GM23248 (cell line): ENCODE measurements at regions not wholly inside any gene's neighbourhood (a gene's known extent, or its start where the extent isn't known, plus 50 kb on each side); places are given as distances from the start of the nearest gene placed in this dataset.

Experiments used
- DNase-seq: peaks from one replicate; pipeline ENCODE4 v3.0.0-alpha.2; 2015
- H2AFZ ChIP-seq: fragments of 200-600 bp; sonication (generic); 2 replicates; pipeline ENCODE4 v1.6.1; 2016; ENCODE audit warnings: antibody characterized with exemption
- H3F3A ChIP-seq: fragments of 200-600 bp; sonication (generic); 2 replicates; pipeline ENCODE4 v1.6.1; 2016; ENCODE audit warnings: mild to moderate bottlenecking, antibody characterized with exemption, mixed run types; ENCODE audit not compliant: insufficient read depth
- H3K27ac ChIP-seq: fragments of 200-600 bp; sonication (generic); 2 replicates; pipeline ENCODE4 v1.5.1; 2016; ENCODE audit warnings: mild to moderate bottlenecking
- H3K27me3 ChIP-seq: fragments of 200-600 bp; sonication (generic); replicated peaks from 2 replicates; pipeline ENCODE4 v1.6.1; 2016; ENCODE audit warnings: mild to moderate bottlenecking; ENCODE audit not compliant: insufficient read depth
- H3K36me3 ChIP-seq: fragments of 200-600 bp; sonication (generic); 2 replicates; pipeline ENCODE4 v1.6.1; 2016; ENCODE audit warnings: low read depth, mild to moderate bottlenecking
- H3K4me1 ChIP-seq: fragments of 200-600 bp; sonication (generic); 2 replicates; pipeline ENCODE4 v1.6.1; 2016; ENCODE audit warnings: mild to moderate bottlenecking; ENCODE audit not compliant: insufficient read depth
- H3K4me2 ChIP-seq: fragments of 200-600 bp; sonication (generic); one replicate; pipeline ENCODE4 v1.6.1; 2016; ENCODE audit warnings: mild to moderate bottlenecking; ENCODE audit not compliant: unreplicated experiment
- H3K4me3 ChIP-seq: fragments of 200-600 bp; sonication (generic); 2 replicates; pipeline ENCODE4 v1.5.1; 2016; ENCODE audit warnings: mild to moderate bottlenecking
- H3K79me2 ChIP-seq: fragments of 200-600 bp; sonication (generic); 2 replicates; pipeline ENCODE4 v1.6.1; 2016; ENCODE audit warnings: mild to moderate bottlenecking; ENCODE audit not compliant: insufficient read depth
- H3K9ac ChIP-seq: fragments of 200-600 bp; sonication (generic); 2 replicates; pipeline ENCODE4 v1.6.1; 2016; ENCODE audit warnings: mild to moderate bottlenecking
- H3K9me2 ChIP-seq: fragments of 200-600 bp; sonication (generic); 2 replicates; pipeline ENCODE4 v1.6.1; 2016; ENCODE audit warnings: mixed run types, mild to moderate bottlenecking, moderate library complexity; ENCODE audit not compliant: insufficient read depth
- H3K9me3 ChIP-seq: fragments of 200-600 bp; sonication (generic); one replicate; pipeline ENCODE4 v1.6.1; 2017; ENCODE audit warnings: low read depth
- H4K20me1 ChIP-seq: fragments of 200-600 bp; sonication (generic); 2 replicates; pipeline ENCODE4 v1.6.0; 2016; ENCODE audit not compliant: insufficient read depth
- EZH2 ChIP-seq: fragments of 200-600 bp; sonication (generic); IDR thresholded peaks from 2 replicates; pipeline ENCODE4 v1.6.1; 2018; ENCODE audit warnings: antibody characterized with exemption, mild to moderate bottlenecking; ENCODE audit not compliant: insufficient read depth, poor library complexity, severe bottlenecking
- EZH2phosphoT487 ChIP-seq: fragments of 200-600 bp; sonication (generic); IDR thresholded peaks from 2 replicates; pipeline ENCODE4 v1.6.1; 2018; ENCODE audit warnings: antibody characterized with exemption, moderate library complexity, mild to moderate bottlenecking, low read depth; ENCODE audit not compliant: insufficient read depth
- WGBS, 2 experiments: methylation state at CpG; one replicate each; pipeline ENCODE4 v1.1.6; 2015 to 2017; ENCODE audit warnings: low lambda C conversion rate in 2 of 2, low coverage in 1 of 2; ENCODE audit errors: missing lambda C conversion rate in 2 of 2; 5-methylcytosine and 5-hydroxymethylcytosine counted together
- in situ Hi-C: fragments of 300-500 bp; cut with MboI; formaldehyde crosslinking; loops from 2 replicates; pipeline ENCODE4 v1.15.0; 2020

- H3K4me1 ChIP-seq = no peaks in the 10 kb centered on the region
- WGBS, 2 experiments = 18 to 20% methylated on average over 2 of the region's 2 CpGs
- H3K4me2 ChIP-seq = no peak overlapping the region
- in situ Hi-C loops = no loop called here
- H3K4me3 ChIP-seq = no peak overlapping the region
- no peaks in the 10 kb centered on the region for H3F3A ChIP-seq
- H4K20me1 ChIP-seq = no peaks in the 10 kb centered on the region
- H3K79me2 ChIP-seq = no peaks in the 10 kb centered on the region
- H3K9me3 ChIP-seq = no peaks in the 10 kb centered on the region
- H3K9me2 ChIP-seq = no peaks in the 10 kb centered on the region
- TF ChIP-seq EZH2phosphoT487 (no peak), EZH2 (no peak)
- no peaks in the 10 kb centered on the region for H3K27me3 ChIP-seq
- H3K27ac ChIP-seq = no peak overlapping the region
- H2AFZ ChIP-seq = no peak overlapping the region
- no peak overlapping the region for H3K9ac ChIP-seq
- no peaks in the 10 kb centered on the region for H3K36me3 ChIP-seq
- DNase-seq = no peak
These were observed 245.5 kb downstream of the CBLN1 start for GRCh38 chr16:49036126-49036525.

- WGBS, 2 experiments = 2 to 10% methylated on average over 3 of the region's 3 CpGs
- H3F3A ChIP-seq = no peaks in the 10 kb centered on the region
- in situ Hi-C loops = no loop called here
- TF ChIP-seq EZH2 (no peak), EZH2phosphoT487 (no peak)
- H3K9me2 ChIP-seq = no peaks in the 10 kb centered on the region
- H3K27ac ChIP-seq = no peak overlapping the region
- H3K36me3 ChIP-seq = no peaks in the 10 kb centered on the region
- no peaks in the 10 kb centered on the region for H3K27me3 ChIP-seq
- H3K4me2 ChIP-seq = no peak overlapping the region
- H3K9ac ChIP-seq = no peak overlapping the region
- H3K4me1 ChIP-seq = no peaks in the 10 kb centered on the region
- no peak for DNase-seq
- no peak overlapping the region for H3K4me3 ChIP-seq
- no peaks in the 10 kb centered on the region for H3K9me3 ChIP-seq
- H2AFZ ChIP-seq = no peak overlapping the region
- no peaks in the 10 kb centered on the region for H4K20me1 ChIP-seq
- H3K79me2 ChIP-seq = no peaks in the 10 kb centered on the region
These were observed 254.2 kb downstream of the CBLN1 start for GRCh38 chr16:49027420-49027819.

GRCh38 chr16:49026566-49027181, 255.0 kb downstream of the CBLN1 start:
- Histone ChIP-seq H3K36me3 (no peaks in the 10 kb centered on the region), H3K27me3 (no peaks in the 10 kb centered on the region), H3K4me3 (no peak overlapping the region), H2AFZ (no peak overlapping the region), H3K4me2 (no peak overlapping the region), H3K9ac (no peak overlapping the region), H3F3A (no peaks in the 10 kb centered on the region), H3K9me2 (no peaks in the 10 kb centered on the region), H3K79me2 (no peaks in the 10 kb centered on the region), H3K9me3 (no peaks in the 10 kb centered on the region), H3K4me1 (no peaks in the 10 kb centered on the region), H3K27ac (no peak overlapping the region), H4K20me1 (no peaks in the 10 kb centered on the region)
- TF ChIP-seq EZH2phosphoT487 = no peak
- no peak for TF ChIP-seq EZH2
- in situ Hi-C loops = no loop called here
- 37 to 45% methylated on average over 6 of the region's 6 CpGs for WGBS, 2 experiments
- DNase-seq = no peak

- Histone ChIP-seq H3K4me3 (no peak overlapping the region), H3K27ac (no peak overlapping the region), H3K9me3 (no peaks in the 10 kb centered on the region), H2AFZ (no peak overlapping the region), H3K4me2 (no peak overlapping the region), H3K9ac (no peak overlapping the region), H3K79me2 (no peaks in the 10 kb centered on the region), H3K4me1 (no peaks in the 10 kb centered on the region), H3K9me2 (no peaks in the 10 kb centered on the region), H3F3A (no peaks in the 10 kb centered on the region), H3K36me3 (no peaks in the 10 kb centered on the region), H4K20me1 (no peaks in the 10 kb centered on the region), H3K27me3 (no peaks in the 10 kb centered on the region; the same call in 1 of the 2 replicates)
- TF ChIP-seq EZH2 (no peak), EZH2phosphoT487 (no peak)
- in situ Hi-C loops = no loop called here
- WGBS, 2 experiments = 5 to 13% methylated on average over 8 of the region's 8 CpGs
- DNase-seq = no peak
These were observed 256.7 kb downstream of the CBLN1 start for GRCh38 chr16:49024896-49025295.

- Histone ChIP-seq H3K4me1 (no peaks in the 10 kb centered on the region), H3K79me2 (no peaks in the 10 kb centered on the region), H3K27me3 (no peaks in the 10 kb centered on the region; the same call in 1 of the 2 replicates), H4K20me1 (no peaks in the 10 kb centered on the region), H2AFZ (no peak overlapping the region), H3K4me2 (no peak overlapping the region), H3F3A (no peaks in the 10 kb centered on the region), H3K9me2 (no peaks in the 10 kb centered on the region), H3K9me3 (no peaks in the 10 kb centered on the region), H3K9ac (no peak overlapping the region), H3K36me3 (no peaks in the 10 kb centered on the region), H3K4me3 (no peak overlapping the region), H3K27ac (no peak overlapping the region)
- 31 to 41% methylated on average over 7 of the region's 7 CpGs for WGBS, 2 experiments
- no peak for TF ChIP-seq EZH2phosphoT487
- in situ Hi-C loops = no loop called here
- DNase-seq = no peak
These were observed 257.6 kb downstream of the CBLN1 start for GRCh38 chr16:49024016-49024415.
